ENCODE measurements at regions not wholly inside any gene's neighbourhood (a gene's known extent, or its start where the extent isn't known, plus 50 kb on each side); places are given as distances from the start of the nearest gene placed in this dataset.

GRCh38 chr5:67526793-67527192 is 330.2 kb upstream of the CD180 start:
- TF ChIP-seq, protein P1, sequence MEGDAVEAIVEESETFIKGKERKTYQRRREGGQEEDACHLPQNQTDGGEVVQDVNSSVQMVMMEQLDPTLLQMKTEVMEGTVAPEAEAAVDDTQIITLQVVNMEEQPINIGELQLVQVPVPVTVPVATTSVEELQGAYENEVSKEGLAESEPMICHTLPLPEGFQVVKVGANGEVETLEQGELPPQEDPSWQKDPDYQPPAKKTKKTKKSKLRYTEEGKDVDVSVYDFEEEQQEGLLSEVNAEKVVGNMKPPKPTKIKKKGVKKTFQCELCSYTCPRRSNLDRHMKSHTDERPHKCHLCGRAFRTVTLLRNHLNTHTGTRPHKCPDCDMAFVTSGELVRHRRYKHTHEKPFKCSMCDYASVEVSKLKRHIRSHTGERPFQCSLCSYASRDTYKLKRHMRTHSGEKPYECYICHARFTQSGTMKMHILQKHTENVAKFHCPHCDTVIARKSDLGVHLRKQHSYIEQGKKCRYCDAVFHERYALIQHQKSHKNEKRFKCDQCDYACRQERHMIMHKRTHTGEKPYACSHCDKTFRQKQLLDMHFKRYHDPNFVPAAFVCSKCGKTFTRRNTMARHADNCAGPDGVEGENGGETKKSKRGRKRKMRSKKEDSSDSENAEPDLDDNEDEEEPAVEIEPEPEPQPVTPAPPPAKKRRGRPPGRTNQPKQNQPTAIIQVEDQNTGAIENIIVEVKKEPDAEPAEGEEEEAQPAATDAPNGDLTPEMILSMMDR (IDR thresholded peaks at IDR 0.05) = no peak
- TF ChIP-seq POLR2AphosphoS5 (IDR thresholded peaks at IDR 0.05) (no peak), EP300 (IDR thresholded peaks at IDR 0.05) (no peak)

Measured in stomach (tissue), 4 donors.